HG03103 (cell line): ENCODE measurements at regions not wholly inside any gene's neighbourhood (a gene's known extent, or its start where the extent isn't known, plus 50 kb on each side); places are given as distances from the start of the nearest gene placed in this dataset.

Experiments
- ATAC-seq: cut with Tn5 transposase; IDR thresholded peaks from one replicate; pipeline ENCODE4 v1.9.1; 2021; ENCODE audit warnings: low read depth; ENCODE audit not compliant: unreplicated experiment

GRCh38 chr3:150221904-150222523 lies 186.1 kb upstream of the TSC22D2 start:
- no peak for ATAC-seq

DNA sequence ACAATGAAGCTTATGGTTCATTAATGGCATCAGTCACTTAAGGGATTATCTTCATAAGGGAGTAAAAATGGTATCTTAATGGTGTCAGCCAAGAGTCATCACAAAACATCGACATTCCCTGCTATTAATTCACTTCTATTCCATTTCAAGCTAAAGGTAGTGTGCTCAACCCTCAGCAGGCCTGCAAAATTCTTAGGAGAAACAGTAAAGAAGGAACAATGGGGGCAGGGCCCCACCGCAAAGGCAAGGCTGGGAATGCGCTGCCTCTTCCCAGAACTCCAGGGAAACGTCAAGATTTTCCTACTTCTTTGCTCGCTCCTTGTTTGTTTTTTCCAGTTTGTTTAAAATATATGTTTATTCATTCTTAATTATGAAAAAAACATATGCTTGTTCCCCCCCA lies 187.3 kb upstream of the TSC22D2 start:
- no peak for ATAC-seq

DNA sequence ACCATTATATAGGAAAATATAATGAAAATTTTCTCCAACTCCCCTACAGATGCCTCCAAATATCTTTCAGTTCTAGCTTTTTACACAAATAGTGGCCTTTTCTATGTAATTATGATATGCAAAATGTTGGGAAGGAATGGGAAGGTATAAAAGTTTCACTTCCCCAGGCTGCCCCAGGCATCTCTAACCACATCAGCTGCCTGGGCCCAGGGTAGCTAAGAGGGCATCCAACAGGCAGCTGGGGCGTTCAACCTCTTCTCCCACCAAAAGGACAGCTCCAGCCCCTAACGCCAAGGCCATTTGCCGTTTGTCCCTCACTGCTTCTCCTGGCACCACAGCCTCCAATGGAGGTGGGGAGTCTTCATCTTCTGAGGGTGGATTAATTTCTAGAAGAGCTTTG lies 188.1 kb upstream of the TSC22D2 start:
- ATAC-seq = no peak

DNA sequence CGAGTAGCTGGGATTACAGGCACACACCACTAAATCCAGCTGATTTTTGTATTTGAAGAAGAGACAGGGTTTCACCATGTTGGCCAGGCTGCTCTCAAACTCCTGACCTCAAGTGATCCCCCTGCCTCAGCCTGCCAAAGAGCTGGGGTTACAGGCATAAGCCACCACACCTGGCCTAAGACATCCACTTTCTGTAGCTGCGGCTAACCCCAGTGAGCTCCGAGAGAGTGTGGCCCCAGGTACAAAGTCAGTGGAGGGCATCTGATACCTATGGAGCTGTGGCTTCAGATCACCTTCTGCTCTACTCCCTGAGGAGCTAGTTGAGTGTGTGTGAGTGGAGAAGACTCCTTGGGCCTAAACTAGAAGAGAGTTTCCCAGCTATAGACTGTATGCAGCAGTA lies 189.3 kb upstream of the TSC22D2 start:
- no peak for ATAC-seq

DNA sequence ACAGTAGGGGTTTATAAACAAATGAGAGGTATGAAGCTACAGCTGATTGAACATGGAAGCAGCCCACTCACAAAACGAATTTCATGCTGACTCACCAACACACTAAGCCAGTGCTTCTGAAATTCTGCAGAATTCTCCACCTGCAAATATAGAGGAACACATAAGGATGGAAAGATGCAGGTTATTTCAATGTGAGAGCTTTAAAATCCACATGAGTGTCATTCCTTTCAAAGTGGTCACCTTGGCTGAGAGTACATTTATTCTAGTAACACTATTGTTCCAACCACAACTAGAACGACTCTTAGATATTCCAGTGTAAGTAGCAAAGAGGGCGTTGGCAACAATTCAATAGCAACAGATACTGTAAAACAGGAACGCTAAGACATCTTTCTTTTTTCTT lies 189.9 kb upstream of the TSC22D2 start:
- ATAC-seq = no peak

DNA sequence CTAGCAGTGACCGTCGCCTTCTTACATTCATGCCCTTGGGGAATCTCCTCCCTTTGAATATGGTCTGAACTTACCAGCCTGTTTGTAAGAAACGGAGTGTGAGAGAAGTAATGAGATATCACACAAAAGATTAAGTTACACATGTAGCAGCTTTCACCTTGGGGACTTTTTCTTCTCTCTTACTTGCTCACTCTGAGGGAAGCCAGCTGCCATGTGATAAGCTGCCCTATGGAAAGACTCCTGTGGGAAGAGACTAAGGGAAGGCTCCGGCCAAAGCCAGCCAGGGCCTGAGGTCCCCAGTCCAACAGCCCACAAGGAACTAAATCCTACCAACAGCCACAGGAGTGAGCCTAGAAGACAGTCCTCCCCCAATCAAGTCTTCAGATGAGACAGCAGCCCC lies 190.4 kb upstream of the TSC22D2 start:
- no peak for ATAC-seq

GRCh38 chr3:150216866-150217600 lies 191.1 kb upstream of the TSC22D2 start:
- ATAC-seq = no peak

DNA sequence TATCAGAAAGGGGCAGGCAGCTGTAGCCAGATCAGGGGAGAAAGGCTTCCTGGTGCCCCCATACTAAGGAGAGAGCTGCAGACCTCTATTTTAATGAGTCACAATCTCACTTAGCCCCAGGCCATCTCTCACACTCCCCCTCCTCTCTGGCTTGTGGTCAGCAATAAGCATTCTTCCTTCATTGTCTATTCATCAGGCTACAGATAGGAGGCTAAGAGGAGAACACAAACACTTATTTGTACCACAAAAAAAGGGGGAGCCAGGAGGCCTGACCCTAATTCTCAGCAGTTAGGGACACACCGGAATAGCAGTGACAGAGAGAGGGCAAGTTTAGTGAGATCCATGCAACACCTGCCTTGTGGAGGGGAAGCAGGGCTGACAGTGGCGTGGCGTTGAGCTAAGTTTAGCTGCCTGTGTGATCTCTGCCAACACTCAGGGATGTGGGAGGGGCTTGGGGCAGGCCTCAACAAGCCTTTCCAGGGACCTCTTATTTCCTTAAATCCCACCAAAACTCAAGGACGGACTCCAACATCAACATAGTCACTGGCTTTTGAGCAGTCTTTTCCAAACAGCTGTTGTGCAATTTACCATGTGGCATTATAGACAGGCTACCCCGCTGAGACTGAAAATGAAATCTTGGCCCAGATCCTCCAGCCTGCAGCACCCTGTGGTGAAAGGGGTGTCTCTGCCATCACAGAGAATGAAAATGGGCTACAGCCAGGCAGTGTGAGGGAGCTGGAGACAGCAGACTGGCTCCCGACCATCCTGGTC lies 191.9 kb upstream of the TSC22D2 start:
- no peak for ATAC-seq

DNA sequence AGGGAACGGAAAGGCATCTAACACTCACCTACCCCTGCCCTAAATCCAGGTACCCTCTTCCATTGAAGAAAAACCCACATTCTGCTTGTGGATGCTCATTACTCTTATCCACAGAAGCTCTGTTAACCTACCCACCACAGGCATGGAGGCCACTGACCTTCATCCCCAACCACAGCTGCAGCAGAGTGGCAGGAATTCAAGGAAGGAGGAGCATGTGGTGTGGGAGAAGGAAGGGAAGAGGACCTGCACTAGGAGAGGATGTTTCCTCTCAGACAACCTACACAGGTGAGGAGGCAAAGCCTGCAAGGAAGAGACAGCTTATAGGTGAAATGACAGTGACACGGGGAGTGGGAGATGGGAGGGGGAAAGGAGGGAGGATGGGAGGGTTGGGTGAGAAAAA lies 192.5 kb upstream of the TSC22D2 start:
- no peak for ATAC-seq

GRCh38 chr3:150213577-150213976 lies 194.5 kb upstream of the TSC22D2 start:
- ATAC-seq = no peak

DNA sequence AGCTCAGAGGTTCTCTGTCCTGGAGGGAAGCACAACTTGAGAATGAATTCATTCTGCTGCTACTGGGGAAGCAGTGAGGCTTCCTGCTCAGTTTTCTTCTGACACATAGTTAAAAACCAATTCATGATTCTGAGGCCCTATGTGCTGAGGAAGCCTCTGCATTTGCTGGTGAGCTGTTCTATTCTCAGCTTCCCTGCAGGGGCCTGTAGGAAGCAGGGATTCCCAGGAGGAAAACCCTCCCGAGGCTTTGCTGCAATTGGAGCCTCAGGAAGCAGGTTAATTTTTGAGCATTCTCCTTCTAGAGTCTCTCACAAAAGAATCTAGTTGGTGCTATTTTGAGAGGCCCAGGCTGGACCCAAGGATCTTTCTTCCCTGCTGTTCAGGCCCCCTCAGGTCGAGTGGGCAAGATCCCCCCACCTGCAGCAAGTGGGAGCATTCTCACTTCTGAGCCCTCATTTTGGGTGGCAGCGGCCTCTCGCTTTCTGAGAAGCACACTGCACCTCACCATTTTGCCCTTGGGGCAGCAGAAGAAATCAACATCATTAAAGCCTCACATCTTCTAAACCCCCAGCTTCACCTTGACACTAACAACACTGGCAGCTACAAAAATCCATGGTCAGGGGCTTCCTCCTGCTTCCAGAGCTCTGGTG lies 197.5 kb upstream of the TSC22D2 start:
- no peak for ATAC-seq

DNA sequence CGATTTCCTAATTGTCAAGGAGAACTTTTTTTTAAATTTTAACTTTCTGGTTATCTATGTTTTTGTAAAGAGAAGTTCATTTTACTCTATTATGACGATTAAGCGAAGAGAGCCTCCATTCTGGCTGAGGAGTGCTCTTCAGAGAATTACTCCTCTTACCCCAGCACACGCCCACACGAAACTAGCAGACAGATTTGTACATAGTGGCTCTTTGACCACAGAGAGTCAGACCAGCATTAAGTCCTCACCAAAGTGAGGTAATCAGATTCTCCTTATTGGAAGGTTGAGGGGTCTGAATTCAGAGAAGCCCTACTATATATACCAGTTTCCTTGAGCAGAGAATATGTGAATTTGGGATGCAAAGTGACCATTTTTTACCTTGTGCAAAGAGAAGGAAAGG lies 204.8 kb upstream of the TSC22D2 start:
- no peak for ATAC-seq

- ATAC-seq = no peak
These were observed 205.4 kb upstream of the TSC22D2 start for GRCh38 chr3:150202711-150203110.

DNA sequence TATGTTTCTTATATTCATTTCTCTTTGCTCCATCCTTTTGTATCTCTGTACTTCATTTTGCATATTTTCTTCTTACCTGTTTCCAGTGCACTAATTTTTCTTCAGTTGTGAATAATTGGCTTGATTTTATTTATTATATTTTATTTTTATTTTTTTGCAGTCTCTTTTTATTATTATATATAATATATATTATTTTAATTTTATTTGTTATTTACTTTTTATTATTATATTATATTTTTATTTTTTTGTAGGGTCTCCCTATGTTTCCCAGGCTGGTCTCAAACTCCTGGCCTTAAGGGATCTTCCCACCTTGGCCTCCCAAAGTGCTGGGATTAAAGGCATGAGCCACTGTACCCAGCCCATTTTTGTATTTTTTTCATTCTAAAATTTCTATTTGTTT lies 213.1 kb upstream of the TSC22D2 start:
- no peak for ATAC-seq

GRCh38 chr3:150194513-150194912 lies 213.6 kb upstream of the TSC22D2 start:
- ATAC-seq = no peak

GRCh38 chr3:150184426-150185071 lies 213.9 kb upstream of the PFN2 start:
- ATAC-seq = no peak

GRCh38 chr3:150183678-150184425 lies 213.2 kb upstream of the PFN2 start:
- ATAC-seq = peak; percentile 91

GRCh38 chr3:150180334-150180733 lies 209.6 kb upstream of the PFN2 start:
- ATAC-seq = no peak

DNA sequence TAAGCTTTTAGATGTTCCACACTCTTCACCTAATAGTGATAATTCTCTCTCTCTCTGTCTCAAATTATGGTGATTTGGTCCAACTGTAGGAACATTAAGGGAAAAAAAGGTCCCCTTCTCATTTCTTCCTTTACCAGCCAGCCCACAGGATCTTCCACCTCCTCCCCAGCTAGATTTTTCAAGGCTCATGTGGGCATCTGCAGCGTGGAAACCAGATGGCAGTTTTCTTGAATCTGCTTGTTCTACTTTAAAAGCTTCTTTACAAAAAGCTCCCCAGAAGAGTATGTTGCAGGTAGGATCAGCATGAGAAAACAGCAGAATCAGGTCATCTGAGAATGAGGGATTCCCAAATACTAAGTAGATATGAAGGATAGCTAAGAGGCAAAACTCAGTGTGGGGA lies 208.6 kb upstream of the PFN2 start:
- ATAC-seq = no peak
